Osteoblast (primary cell): ENCODE measurements at regions not wholly inside any gene's neighbourhood (a gene's known extent, or its start where the extent isn't known, plus 50 kb on each side); places are given as distances from the start of the nearest gene placed in this dataset.
A peak's percentile ranks its signal among the peaks of the same experiment; 100 is the strongest.

Experiments
- DNase-seq: peaks from one replicate; pipeline ENCODE4 v3.0.0; 2011; ENCODE audit warnings: low spot score, mixed read lengths; ENCODE audit not compliant: insufficient read length; ENCODE audit errors: missing footprints
- H2AFZ ChIP-seq: 2 replicates; pipeline ENCODE4 v1.6.0; 2011; ENCODE audit warnings: mild to moderate bottlenecking, low read length
- H3K27ac ChIP-seq: 2 replicates; pipeline ENCODE4 v1.5.1; 2011; ENCODE audit warnings: mild to moderate bottlenecking, low read depth, low read length, moderate library complexity
- H3K27me3 ChIP-seq: 2 replicates; pipeline ENCODE4 v1.6.0; 2012; ENCODE audit warnings: mild to moderate bottlenecking, control low read depth, inconsistent platforms, low read length, moderate library complexity; ENCODE audit not compliant: insufficient read depth
- H3K36me3 ChIP-seq: 2 replicates; pipeline ENCODE4 v1.5.1; 2011; ENCODE audit warnings: mild to moderate bottlenecking, low read length, control low read depth, moderate library complexity; ENCODE audit not compliant: insufficient read depth
- H3K4me1 ChIP-seq: 2 replicates; pipeline ENCODE4 v1.5.1; 2011; ENCODE audit warnings: mild to moderate bottlenecking, low read length, control low read depth, moderate library complexity; ENCODE audit not compliant: insufficient read depth
- H3K4me2 ChIP-seq: 2 replicates; pipeline ENCODE4 v1.6.0; 2011; ENCODE audit warnings: mild to moderate bottlenecking, low read length; ENCODE audit not compliant: insufficient read depth
- H3K4me3 ChIP-seq: fragments of 200-600 bp; sonication (generic); 3 replicates; pipeline ENCODE4 v1.5.1; 2012; ENCODE audit warnings: mild to moderate bottlenecking, low read length, inconsistent platforms; ENCODE audit not compliant: insufficient read depth
- H3K79me2 ChIP-seq: 2 replicates; pipeline ENCODE4 v1.6.0; 2012; ENCODE audit warnings: mild to moderate bottlenecking, low read length, control low read depth, inconsistent platforms; ENCODE audit not compliant: insufficient read depth
- H3K9me3 ChIP-seq: 2 replicates; pipeline ENCODE4 v1.5.1; 2011; ENCODE audit warnings: low read depth, low read length, control low read depth
- H4K20me1 ChIP-seq: 2 replicates; pipeline ENCODE4 v1.6.0; 2012; ENCODE audit warnings: mild to moderate bottlenecking, low read length, control low read depth; ENCODE audit not compliant: insufficient read depth
- TF ChIP-seq, protein P1 (sequence below): IDR thresholded peaks from 2 replicates; pipeline ENCODE4 v1.5.1; 2011; ENCODE audit warnings: mild to moderate bottlenecking, low read depth, low read length, moderate library complexity; ENCODE audit errors: extremely low read depth

DNA sequence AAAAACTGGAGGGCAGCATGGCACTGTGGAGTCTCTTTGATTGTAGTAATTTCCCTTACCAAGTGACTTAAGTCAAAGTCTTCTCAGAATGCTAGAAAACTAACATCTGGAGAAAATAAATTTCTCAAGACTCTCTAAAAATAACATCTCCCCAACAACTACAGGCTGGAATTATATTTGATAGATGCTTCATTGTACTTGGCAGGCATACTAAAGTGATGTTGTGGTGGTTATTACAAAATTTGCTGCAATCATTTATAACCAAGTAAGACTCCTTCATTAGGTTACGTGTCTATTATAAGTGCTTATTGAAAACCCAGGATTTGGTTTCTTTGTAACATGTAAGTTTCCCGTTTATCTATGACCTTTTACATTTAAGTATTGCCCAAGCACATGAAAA, 132.9 kb upstream of the NRIP1 start:
- TF ChIP-seq, protein P1, sequence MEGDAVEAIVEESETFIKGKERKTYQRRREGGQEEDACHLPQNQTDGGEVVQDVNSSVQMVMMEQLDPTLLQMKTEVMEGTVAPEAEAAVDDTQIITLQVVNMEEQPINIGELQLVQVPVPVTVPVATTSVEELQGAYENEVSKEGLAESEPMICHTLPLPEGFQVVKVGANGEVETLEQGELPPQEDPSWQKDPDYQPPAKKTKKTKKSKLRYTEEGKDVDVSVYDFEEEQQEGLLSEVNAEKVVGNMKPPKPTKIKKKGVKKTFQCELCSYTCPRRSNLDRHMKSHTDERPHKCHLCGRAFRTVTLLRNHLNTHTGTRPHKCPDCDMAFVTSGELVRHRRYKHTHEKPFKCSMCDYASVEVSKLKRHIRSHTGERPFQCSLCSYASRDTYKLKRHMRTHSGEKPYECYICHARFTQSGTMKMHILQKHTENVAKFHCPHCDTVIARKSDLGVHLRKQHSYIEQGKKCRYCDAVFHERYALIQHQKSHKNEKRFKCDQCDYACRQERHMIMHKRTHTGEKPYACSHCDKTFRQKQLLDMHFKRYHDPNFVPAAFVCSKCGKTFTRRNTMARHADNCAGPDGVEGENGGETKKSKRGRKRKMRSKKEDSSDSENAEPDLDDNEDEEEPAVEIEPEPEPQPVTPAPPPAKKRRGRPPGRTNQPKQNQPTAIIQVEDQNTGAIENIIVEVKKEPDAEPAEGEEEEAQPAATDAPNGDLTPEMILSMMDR = no peak
- DNase-seq = peak; percentile 43
- H4K20me1 ChIP-seq = no peaks in the 10 kb centered on the region
- H3K4me1 ChIP-seq = no peaks in the 10 kb centered on the region
- no peak overlapping the region for H3K27ac ChIP-seq
- no peak overlapping the region for H3K4me3 ChIP-seq
- no peaks in the 10 kb centered on the region for H3K79me2 ChIP-seq
- H2AFZ ChIP-seq = no peak overlapping the region
- no peak overlapping the region for H3K4me2 ChIP-seq
- H3K27me3 ChIP-seq = no peaks in the 10 kb centered on the region
- H3K36me3 ChIP-seq = no peaks in the 10 kb centered on the region
- no peaks in the 10 kb centered on the region for H3K9me3 ChIP-seq

DNA sequence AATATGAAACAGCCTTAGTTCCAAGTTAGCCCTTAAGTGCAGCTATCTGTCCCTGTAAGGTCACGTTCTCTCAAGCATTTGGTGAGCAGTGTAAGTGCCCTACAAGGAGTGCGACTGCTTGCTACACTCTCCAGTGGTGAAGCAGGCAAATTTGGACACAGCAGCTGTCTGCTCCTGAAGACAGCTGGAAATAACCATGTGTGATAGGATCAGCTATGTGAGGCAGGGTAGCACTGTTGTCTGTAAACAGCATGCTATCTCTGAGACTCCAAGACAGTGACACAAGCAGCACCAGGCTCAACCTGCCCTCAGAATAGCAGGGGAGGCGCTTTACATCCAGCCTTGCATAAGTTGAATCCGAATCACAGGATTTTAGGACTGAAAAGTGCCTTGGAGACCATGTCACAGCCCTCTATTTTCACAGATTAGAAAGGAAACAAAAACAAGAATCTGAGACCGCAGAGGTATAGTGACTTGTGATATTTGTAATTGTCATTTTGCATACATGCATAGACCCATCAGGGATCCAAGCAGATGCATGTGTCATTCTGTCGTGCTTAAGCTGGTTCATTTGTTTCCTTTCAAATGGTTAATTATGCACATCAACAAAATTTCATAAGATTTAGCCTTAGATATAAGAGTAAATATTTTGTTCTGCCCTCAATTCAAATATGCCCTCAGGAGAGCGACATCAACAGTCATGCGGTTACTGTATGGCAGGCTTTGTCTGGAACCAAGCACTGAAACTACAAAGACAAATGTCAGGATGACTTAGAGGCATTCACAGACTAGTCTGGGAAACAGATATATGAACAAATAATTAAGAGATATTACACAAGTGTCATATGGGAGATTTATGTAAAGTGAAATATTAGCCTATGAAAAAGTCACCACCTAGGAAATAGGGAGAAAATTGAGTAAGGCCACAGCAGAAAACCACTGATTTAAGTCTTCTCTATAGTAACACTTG, 134.9 kb upstream of the NRIP1 start:
- no peak overlapping the region for H3K4me3 ChIP-seq
- H3K4me2 ChIP-seq = no peak overlapping the region
- no peak overlapping the region for H3K27ac ChIP-seq
- no peaks in the 10 kb centered on the region for H3K4me1 ChIP-seq
- no peak overlapping the region for H2AFZ ChIP-seq
- no peak for DNase-seq
- no peaks in the 10 kb centered on the region for H4K20me1 ChIP-seq
- TF ChIP-seq, protein P1 = no peak
- H3K36me3 ChIP-seq = no peaks in the 10 kb centered on the region
- no peaks in the 10 kb centered on the region for H3K9me3 ChIP-seq
- no peaks in the 10 kb centered on the region for H3K79me2 ChIP-seq
- H3K27me3 ChIP-seq = no peaks in the 10 kb centered on the region

DNA sequence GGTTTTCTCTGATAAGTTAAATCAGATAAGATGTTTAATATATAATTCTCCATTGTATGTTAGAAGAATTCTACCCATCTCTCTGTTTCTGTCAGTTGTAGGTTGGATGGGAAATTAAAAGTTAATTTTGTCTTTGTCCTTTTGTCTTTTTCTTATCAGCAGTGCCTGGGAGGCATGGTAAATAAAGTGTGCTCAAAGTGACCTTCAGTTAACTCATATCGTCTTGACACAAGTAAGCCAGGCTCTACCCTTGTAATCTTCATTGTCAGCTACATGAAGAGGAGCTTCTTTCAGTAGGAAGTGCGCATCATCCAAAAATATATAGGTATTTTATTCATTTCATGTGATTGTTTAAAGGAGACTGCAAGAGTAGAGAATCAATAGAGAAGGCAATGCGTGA, 138.9 kb upstream of the NRIP1 start:
- no peaks in the 10 kb centered on the region for H3K36me3 ChIP-seq
- no peaks in the 10 kb centered on the region for H3K27me3 ChIP-seq
- H3K9me3 ChIP-seq = no peaks in the 10 kb centered on the region
- no peaks in the 10 kb centered on the region for H3K4me1 ChIP-seq
- no peaks in the 10 kb centered on the region for H3K79me2 ChIP-seq
- no peak overlapping the region for H3K4me2 ChIP-seq
- no peak overlapping the region for H3K4me3 ChIP-seq
- H3K27ac ChIP-seq = no peak overlapping the region
- TF ChIP-seq, protein P1 = no peak
- H4K20me1 ChIP-seq = no peaks in the 10 kb centered on the region
- no peak overlapping the region for H2AFZ ChIP-seq
- no peak for DNase-seq

DNA sequence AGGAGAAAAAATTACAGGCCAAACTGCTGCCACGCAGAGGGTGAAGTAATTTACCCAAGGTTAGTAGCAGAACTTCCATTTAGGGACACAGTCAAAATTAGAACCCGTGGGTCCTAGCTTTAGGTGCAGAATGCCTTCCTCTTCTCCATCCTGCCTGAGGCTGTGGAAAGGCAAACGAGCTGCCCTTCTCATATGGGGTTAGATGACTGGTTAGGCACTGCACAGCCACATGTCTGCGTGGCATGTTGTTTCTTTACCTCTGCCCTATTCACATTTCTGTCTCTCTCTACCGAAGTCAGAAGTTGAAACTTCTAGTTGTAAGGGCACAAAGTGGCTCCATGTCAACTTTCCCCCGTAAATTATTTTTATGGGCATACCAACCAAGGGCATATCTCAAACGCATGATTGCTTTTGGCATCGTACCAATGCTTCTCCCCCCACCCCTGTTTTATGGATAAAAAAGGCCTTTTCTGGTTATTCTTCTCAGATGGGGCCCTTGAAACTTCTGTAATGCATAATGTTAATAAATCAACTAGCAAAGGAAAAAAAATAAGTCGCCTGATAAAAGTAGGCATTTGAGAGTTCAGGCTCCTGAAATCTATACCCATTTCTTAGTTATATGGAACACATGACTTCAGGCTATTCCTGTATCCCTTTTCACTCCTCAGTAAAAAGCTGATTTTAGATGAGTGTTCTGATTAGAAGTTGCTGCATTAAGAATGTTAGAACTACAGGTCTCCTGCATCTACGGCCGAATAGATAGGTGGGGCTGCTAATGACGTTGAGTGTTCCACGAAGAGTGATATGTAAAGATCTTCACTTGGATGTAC, 139.6 kb upstream of the NRIP1 start:
- no peaks in the 10 kb centered on the region for H4K20me1 ChIP-seq
- H3K4me1 ChIP-seq = no peaks in the 10 kb centered on the region
- no peaks in the 10 kb centered on the region for H3K9me3 ChIP-seq
- H3K36me3 ChIP-seq = no peaks in the 10 kb centered on the region
- TF ChIP-seq, protein P1 = no peak
- H3K27ac ChIP-seq = no peak overlapping the region
- no peaks in the 10 kb centered on the region for H3K27me3 ChIP-seq
- no peak for DNase-seq
- no peak overlapping the region for H3K4me3 ChIP-seq
- H2AFZ ChIP-seq = no peak overlapping the region
- no peak overlapping the region for H3K4me2 ChIP-seq
- H3K79me2 ChIP-seq = no peaks in the 10 kb centered on the region
